G401 (cell line): ENCODE measurements at regions not wholly inside any gene's neighbourhood (a gene's known extent, or its start where the extent isn't known, plus 50 kb on each side); places are given as distances from the start of the nearest gene placed in this dataset.
"Not testable (repeated sequence)": the region's sequence is repeated elsewhere in the genome, so short reads cannot be mapped to it uniquely, and the experiment has no call there.

Experiments used
- DNase-seq: peaks from one replicate; pipeline ENCODE4 v3.0.0-alpha.2; 2015; ENCODE audit warnings: low spot score
- in situ Hi-C: cut with HindIII; loops from 2 replicates; pipeline ENCODE4 v1.10.0; 2016; ENCODE audit warnings: low sequenced_read_pairs, mixed read lengths

DNA sequence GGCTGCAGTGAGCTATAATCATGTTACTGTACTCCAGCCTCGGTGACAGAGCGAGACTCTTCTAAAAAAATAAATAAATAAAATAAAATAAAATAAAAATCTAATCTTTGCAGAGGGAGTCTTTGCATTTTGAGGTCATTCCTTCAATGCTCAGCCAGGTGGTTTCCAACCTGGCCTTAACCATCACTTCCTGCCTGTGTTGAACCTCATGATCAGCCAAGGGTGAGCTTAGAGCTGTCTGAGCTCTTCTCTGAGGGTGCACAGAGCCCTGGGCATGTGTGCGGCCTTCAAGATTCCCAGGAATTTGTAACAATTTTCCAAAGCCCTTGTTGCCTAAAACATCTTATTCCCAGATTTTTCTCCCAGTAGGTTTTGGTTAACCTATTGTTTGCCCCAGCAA is 94.3 kb downstream of the KCNJ12 start:
- DNase-seq, in situ Hi-C loops: not testable (repeated sequence)

DNA sequence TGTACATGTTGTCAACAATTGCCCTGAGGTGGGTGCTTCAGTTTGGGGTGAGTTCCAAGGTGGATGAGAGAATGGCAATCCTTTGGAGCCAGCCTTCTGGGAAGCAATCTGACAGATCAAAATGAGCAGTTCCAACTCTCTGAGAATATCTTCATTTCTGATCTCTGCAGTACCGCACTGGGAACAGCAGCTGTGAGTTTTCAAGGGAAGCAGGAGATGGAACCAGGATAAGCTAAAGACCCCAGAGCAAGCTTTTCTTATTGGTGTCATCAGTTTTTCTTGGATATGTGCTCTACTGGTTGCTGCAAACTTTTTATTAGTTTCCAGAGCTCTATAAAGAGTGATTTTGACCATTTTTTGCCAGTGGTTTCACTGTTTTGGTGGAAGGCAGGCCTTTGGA is 94.7 kb downstream of the KCNJ12 start:
- DNase-seq, result no peak
- in situ Hi-C loops, result no loop called here

DNA sequence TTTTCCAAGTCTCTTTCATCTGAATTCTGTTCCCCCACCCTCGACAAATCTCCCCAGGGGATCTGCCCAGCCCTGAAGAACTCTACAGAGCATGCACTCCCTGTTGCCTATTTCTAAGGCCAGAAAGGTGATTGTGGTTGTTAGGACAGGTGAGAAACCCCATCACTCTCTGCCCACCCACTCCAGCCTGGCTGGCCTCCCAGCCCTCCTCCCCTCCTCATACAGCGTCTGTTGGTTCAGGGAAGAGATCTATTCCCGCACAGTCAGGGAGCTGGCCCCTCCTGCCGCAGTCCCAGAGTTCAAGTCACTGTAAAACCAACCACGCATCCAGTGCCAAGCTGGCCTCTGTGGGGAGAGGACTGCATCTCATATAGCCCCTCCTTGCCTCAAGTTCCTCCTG is 98.7 kb downstream of the KCNJ12 start:
- in situ Hi-C loops, result no loop called here

DNA sequence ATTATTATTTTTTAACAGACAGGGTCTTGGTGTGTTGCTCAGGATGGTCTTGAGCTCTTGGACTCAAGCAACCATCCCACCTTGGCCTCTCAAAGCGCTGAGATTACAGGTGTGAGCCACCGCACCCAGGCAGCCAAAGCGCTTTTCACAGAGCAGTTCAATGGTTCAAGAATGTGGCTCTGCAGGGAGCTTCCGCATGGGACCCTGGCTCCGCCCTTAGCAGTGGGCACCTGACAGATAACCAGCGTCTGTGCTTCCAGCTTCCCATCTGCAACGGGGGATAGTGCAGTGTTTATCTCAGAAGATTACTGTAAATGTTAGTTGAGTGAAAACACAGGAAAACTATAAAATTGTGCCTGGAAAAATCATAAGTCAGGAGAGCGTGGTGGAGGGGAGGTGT is 99.4 kb downstream of the KCNJ12 start:
- no peak for DNase-seq
- in situ Hi-C loops, result no loop called here

More for the DNA sequence above, 98.7 kb downstream of the KCNJ12 start:
- DNase-seq, result no peak

DNA sequence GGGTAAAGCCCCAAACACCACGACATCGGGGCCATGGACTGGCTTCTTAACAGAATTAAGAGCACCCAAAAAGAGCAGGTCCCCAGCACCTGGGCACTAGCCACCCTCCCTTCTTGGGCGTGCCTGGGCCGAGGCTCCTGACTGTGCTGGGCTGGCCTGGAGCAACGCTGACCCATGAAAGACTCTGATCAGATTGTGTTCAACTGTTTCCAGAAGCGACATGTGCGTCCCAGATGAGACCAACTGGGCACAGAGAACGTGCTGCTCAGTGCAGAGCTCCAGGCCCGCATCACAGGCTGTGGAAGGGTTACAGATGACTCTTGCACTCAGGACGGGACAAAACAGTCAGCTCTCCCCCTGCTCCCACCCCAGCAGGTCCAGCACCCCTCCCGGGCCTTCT is 100.7 kb downstream of the KCNJ12 start:
- in situ Hi-C loops, result no loop called here
- DNase-seq, result no peak

DNA sequence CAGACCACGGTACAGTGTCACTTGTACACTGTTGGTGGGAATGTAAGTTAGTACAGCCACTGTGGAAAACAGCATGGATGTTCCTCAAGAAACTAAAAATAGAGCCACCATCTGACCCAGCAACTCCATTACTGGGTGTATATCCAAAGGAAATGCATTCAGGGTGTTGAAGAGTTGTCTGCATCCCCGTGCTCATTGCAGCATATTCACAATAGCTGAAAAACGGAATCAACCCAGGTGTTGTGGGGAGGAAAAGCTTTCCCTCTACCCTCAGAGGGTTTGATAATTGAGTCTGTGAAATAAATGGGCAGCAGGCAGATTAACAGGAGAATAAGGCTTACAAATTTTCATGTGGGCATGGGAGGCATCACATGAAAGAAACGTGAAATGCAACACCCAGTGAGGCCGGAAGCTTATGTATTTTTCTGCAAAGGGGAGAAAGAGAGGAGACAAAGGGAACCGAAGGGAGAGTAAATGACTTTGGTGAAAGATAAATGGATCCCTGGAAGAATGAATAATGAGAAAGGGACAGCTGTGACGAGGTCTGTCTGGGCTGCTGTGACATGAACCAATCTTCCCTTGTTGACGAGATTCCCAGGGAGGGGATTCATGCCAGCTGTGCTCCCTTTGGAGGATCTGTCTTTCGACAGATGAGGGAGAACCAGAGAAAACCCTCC is 106.2 kb downstream of the KCNJ12 start:
- in situ Hi-C loops, result no loop called here
- DNase-seq, result peak; percentile 9

DNA sequence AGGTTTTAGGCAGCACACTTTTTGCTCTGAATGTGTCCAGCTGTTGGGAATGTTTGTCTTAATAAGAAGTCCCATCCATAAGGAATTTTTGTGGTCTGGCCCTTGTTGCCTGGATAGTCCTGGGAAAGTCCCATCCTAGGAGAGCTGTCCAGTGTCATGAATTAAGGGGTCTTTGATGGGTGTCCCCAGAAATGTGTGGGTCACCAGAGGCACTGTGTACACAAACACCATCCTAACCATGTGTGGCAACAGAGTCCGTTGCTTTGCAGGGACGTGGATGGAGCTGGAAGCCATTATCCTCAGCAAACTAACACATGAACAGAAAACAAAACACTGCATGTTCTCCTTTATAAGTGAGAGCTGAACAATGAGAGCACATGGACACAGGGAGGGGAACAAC is 111.9 kb downstream of the KCNJ12 start:
- in situ Hi-C loops, DNase-seq: not testable (repeated sequence)

DNA sequence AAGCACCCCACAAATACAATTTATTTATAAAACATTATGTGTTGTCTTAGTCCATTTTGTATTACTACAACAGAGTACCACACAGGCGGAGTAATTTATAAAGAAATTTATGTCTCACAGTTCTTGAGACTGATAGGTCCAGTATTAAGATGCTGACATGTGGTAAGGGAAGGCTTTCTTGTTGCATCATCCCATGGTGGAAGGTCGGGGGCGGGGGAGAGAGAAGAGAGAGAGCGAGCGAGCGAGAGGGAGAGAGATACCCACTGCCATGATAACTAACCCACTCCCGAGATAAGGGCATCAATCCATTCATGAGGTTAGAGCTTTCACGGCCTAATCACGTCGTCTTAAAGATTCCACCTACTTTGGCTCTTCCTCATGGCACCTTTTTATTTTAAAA is 117.8 kb downstream of the KCNJ12 start:
- in situ Hi-C loops, result no loop called here
- no peak for DNase-seq

DNA sequence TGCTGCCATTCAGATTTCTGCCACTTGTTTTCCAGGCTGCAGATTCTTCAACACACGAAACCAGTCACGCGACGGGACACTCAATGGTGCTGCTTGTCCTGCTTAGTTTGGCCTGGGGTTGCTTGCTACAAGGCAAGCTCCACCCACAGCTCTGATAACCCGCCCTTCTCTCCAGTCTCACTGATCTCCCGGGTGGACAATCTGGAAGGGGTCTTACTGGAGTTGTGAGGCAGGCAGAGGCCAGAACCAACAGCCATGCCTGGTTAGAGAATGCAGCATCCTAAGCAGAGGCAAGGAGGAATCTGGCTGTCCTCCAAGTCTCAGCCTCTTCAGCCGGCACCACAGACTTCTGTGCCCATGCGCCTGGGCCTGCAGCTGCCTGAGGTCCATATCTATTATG is 119.1 kb downstream of the KCNJ12 start:
- no peak for DNase-seq
- in situ Hi-C loops, result no loop called here

DNA sequence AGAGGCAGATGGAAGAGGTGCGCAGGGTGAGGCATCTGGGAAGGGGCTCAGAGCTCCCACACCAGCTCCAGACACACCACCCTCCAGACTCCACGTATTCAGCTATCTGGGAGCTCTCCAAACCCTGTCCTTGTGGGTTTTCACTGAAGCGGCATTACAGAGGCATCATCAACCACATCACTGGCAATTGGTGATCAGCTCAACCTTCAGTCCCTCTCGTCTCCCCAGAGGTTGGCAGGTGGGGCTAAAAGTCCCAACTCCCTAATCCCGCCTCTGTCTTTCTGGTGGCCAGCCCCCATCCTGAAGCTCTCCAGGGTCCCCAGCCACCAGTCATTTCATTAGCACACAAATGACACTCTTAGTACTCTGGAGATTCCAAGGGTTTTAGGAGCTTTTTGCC is 123.9 kb downstream of the KCNJ12 start:
- no peak for DNase-seq
- in situ Hi-C loops, result no loop called here

DNA sequence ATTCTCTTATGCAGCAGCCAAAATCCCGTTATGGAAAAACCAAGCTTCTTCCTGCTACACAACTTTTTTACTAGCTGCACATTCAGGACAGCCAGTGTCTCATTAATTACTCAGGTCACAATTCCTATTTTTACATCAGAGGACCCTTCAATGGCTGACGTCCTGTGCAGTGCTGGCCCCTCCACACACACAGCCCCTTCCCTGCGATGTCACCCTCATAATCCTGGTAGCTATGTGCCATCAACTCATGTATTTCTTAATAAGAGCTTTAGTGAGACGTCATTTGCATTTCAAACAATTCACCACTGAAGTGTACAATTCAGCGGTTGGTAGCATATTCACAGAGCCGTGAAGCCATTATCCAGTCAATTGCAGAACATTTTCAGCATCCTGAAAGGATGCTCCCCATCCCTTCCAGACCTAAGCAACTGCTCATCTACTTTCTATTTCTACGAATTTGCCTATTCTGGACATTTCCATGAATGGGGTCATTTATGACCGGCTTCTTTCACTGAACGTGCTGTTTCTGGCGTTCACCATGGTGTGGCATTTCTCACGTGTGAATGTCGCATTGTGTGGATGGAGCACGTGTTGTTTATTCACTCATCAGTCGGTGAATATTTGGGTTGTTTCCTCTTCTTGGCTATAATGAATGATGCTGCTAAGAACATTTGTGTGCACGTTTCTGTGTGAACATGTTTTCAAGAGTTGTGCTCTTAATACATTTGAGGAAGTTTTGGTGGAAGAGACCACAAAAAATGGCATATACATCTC is 126.0 kb downstream of the KCNJ12 start:
- in situ Hi-C loops, DNase-seq: not testable (repeated sequence)

DNA sequence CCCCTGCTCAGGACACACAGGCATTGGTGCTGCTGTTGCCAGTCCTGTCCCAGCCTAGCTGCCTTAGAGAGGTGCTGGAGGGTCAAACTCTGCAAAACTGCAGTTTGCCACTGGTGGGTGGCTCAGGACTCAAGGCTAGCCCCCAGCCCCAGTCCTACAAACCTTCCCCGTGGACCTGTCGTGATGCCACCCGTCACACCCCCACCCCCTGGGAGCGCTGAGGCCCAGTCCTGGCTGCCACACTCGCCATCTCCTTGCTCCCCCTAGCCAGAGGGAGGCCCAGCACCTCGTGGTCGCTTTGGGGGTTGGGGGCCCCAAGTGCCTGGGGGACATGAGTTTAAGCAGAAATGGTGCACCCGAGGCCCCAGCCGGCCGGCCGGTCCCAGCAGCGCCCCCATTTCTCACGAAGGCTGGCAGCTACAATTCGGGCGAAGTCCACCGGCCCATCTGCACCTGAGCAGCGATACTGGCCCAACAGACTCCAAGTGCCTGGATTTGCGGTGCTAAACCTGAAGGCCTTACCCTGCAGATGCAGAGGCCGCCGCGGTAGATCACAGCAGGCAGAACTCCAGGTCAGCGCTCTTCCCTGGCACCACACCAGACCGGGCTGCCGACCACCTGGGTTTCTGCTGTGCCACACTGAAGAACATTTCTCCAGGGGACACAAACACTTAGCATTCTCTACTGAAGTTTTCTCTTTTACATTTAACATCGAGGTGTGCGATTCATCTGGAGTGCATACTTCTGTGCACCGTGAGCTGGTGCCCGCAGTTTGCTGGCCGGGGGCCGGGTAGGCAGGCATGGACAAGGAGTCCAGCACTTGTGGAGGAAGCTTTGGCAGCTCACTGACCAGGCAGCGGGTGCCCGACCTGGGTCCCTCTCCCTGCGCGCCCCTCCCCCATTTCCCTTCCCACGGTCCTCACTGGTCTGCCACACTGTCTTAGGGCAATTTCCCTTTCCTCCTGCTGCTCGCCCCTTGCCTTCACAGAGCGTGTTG is 130.0 kb downstream of the KCNJ12 start:
- DNase-seq, result no peak
- in situ Hi-C loops, result no loop called here

DNA sequence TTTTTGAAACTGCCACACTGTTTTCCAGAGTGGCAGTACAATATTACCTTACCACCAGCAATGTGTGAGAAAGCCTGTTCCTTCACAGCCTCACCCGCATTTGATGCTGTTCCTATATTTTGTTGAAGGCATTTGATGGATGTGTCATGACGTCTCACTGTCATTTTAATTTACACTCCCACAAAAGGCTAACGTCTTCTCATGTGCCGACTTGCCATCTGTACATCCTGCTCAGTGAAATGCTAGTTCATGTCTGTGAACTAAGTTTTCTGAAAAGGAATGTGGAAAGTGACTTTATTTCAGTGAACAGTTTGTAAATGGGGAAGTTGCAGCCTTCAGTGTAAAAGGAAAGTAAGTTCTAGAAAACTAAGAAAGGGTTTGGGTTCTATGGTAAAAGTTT is 131.6 kb downstream of the KCNJ12 start:
- in situ Hi-C loops, DNase-seq: not testable (repeated sequence)

DNA sequence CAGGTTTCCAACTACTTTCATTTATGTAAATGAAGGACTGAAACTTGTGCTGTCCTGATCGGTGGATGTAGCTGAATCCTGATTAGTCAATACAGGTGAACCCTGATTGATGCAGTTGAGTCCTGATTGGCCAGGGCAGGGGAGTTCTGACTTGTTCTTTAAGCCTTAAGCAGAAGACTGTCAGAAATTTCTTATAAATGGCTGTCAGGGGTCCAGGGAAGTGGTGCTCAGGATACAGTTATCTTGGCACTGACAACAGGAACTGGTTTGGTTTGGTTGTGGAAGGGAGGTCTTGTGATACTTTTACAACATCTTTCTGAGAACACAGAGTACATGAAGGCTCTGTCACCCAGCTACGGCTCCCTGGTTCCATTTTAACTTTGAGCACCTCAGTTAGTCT is 132.1 kb downstream of the KCNJ12 start:
- in situ Hi-C loops, result no loop called here
- DNase-seq, result no peak

DNA sequence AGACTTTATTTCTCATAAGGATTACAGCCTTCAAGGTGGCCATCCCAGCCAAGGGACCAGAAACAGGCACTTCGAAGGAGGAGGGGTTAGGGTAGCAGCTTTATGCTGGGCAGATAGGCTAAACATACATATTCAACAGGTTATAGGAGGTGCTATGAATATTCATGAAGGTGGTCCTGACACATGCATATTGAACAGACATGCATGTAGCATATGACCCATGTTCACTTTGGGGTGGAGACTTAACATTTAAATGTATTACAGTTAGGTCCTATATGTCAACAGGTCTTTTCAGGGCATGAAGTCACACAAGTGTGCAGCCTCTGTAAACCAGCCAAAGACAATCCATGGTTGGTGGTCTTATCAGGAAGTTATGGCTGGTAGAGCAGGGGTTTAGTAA is 133.2 kb downstream of the KCNJ12 start:
- in situ Hi-C loops, DNase-seq: not testable (repeated sequence)

DNA sequence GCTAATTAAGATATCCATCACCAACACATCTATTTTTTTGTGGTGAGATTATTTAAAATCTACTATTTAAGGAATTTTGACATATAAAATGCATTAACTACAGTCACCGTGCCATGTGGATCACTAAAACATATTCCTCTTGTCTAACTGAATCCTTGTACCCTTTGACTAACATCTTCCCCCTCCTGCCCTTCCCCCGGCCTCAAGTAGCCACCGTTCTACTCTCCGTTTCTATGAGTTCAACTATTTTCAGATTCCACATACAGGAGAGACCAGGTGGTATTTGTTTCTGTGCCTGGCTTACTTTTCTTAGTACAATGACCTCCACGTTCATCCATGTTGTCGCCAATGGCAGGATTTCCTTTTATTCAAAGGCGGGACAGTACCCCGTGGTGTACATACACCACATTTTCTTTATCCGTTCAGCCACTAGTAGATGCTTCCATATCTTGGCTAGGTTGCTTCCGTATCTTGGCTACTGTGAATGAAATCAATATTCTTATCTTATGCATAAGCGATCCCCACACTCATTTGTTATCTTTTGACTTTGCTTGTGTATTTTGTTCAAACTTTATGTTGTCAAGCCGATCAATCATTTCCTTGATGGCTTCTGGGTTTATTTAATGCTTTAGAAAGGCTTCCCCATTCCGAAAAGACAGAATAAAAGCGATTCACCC is 134.7 kb downstream of the KCNJ12 start:
- peak; percentile 33 for DNase-seq
- in situ Hi-C loops, result no loop called here

DNA sequence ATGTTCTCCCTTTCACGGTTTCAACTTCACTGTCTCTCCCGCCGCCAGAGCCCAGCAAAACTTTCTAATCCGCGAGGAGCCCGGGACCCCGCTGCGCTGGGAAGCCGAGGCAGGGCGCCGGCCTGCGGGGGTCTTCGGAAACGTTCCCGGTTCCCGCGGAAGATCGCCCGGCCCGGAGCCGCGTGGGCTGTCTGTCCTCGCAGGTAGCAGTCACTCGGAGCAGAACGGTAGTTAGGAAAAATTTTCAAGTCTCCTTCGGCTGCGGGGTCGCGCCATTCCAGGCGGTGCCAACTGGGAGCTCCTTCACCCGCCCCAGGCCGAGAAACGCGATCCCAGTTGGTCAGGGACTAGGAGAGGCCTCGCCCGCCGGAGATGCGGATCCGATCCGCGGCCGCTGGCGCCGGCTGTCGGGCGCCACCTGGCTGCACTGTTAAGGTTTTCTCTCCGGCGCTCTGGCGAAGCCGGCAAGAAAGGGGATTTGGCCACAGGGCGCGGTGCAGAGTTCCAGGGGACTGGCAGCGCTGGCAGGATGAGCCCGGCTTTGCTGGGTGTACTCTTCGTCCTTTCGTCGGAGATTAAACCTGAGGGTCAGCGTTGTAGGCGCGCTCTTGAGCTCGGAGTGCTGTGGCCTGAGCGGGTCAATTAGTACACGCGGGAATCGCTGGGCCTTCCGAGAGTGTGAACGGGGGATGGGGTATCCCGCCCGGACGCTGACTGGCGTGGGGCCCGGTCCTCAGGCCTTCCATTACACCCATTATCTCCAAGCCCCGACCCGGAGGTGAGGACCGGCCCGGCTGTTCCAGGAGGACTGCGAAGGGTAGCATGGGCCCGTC is 135.4 kb downstream of the KCNJ12 start:
- in situ Hi-C loops, result no loop called here
- DNase-seq, result peak; percentile 86

DNA sequence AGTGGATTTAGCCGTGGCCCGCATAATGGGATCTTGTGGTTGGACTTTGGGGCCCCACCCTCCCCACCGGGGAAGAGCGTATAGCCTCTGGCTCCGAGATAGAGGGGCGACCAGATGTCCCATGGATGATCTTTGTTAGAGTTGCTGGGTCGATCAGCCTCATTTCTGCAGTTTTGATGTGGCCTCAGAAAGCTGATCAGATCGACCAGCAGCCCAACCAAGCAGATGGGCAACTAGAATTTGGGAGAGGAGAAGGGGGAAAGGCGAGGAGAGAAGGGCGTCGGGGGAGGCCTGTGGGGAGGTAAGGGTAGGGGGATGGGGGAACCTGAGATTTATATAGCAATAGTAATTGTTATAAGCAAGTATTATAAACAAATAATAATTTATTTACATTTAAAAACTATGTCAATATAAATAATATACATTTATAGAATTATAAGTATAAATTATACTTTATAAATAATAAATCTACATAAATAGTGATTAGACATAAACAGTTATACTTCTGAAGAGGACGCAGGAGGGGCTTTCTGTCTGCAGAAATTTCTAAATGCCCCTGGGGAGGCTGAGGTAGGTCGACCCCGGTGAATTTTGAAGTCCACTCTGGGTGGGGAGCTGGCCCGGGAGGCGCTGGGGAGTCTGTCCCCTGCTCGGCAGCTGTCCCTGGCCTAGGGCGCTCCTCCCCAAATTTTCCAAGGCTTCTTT is 136.3 kb downstream of the KCNJ12 start:
- in situ Hi-C loops, result no loop called here
- no peak for DNase-seq
